GM12891 (cell line): ENCODE measurements at regions not wholly inside any gene's neighbourhood (a gene's known extent, or its start where the extent isn't known, plus 50 kb on each side); places are given as distances from the start of the nearest gene placed in this dataset.

Experiments used
- POLR2A ChIP-seq: IDR thresholded peaks from 2 replicates; pipeline ENCODE4 v1.6.1; 2011; ENCODE audit warnings: low read depth, low read length, control low read depth
- POLR2AphosphoS5 ChIP-seq: IDR thresholded peaks from 2 replicates; pipeline ENCODE4 v1.6.1; 2011; ENCODE audit warnings: low read depth, low read length, control low read depth
- POU2F2 ChIP-seq: IDR thresholded peaks from 2 replicates; pipeline ENCODE4 v1.6.1; 2011; ENCODE audit warnings: low read depth, mild to moderate bottlenecking, control low read depth, low read length, moderate library complexity
- TAF1 ChIP-seq: IDR thresholded peaks from 2 replicates; pipeline ENCODE4 v1.6.1; 2011; ENCODE audit warnings: low read depth, low read length, control low read depth

GRCh38 chr5:5886353-5886752 lies 463.9 kb downstream of the ICE1 start:
- TF ChIP-seq POLR2AphosphoS5 (no peak), POLR2A (no peak), TAF1 (no peak), POU2F2 (no peak)
